Activated CD8-positive, alpha-beta T cell treated with anti-CD3 and anti-CD28 coated beads for 36 hours (primary cell): ENCODE measurements at regions not wholly inside any gene's neighbourhood (a gene's known extent, or its start where the extent isn't known, plus 50 kb on each side); places are given as distances from the start of the nearest gene placed in this dataset.

ENCODE experiments used
- ATAC-seq: fragments of 200-7000 bp; cut with Tn5 transposase; one replicate; pipeline ENCODE4 v1.10.0; 2021; ENCODE audit warnings: mild to moderate bottlenecking, moderate library complexity
- CTCF ChIA-PET: fragments of 350-600 bp; sonication (Branson Sonifier 250); formaldehyde crosslinking; loops from one replicate; lab custom pipeline; 2021; ENCODE audit warnings: antibody characterized with exemption; lab: Charles Lee
- POLR2A ChIA-PET: fragments of 350-600 bp; sonication (Branson Sonifier 250); formaldehyde crosslinking; loops from one replicate; lab custom pipeline; 2021; ENCODE audit warnings: antibody characterized with exemption; lab: Charles Lee
- DNase-seq: peaks from one replicate; pipeline ENCODE4 v3.0.0-alpha.2; 2020
- H3K27ac Mint-ChIP-seq: one replicate; pipeline ENCODE4 v1.8.0; 2021; ENCODE audit warnings: mild to moderate bottlenecking, mixed read lengths
- H3K27me3 Mint-ChIP-seq: one replicate; pipeline ENCODE4 v1.8.0; 2021; ENCODE audit warnings: mixed read lengths
- H3K36me3 Mint-ChIP-seq: one replicate; pipeline ENCODE4 v1.8.0; 2021; ENCODE audit warnings: low read depth, mixed read lengths
- H3K4me1 Mint-ChIP-seq: one replicate; pipeline ENCODE4 v1.8.0; 2021; ENCODE audit warnings: low read depth, mixed read lengths
- H3K4me3 Mint-ChIP-seq: one replicate; pipeline ENCODE4 v1.8.0; 2021; ENCODE audit warnings: mild to moderate bottlenecking, moderate library complexity, mixed read lengths
- H3K9me3 Mint-ChIP-seq: one replicate; pipeline ENCODE4 v1.8.0; 2021; ENCODE audit warnings: mixed read lengths
- intact Hi-C: fragments of 100-400 bp; cut with micrococcal nuclease; formaldehyde crosslinking; loops from one replicate; pipeline ENCODE4 v1.10.0; 2022
- TF ChIP-seq, protein P1 (sequence below): fragments of 200-600 bp; IDR thresholded peaks from one replicate; pipeline ENCODE4 v1.8.0; 2022; ENCODE audit warnings: antibody characterized with exemption, mild to moderate bottlenecking

DNA sequence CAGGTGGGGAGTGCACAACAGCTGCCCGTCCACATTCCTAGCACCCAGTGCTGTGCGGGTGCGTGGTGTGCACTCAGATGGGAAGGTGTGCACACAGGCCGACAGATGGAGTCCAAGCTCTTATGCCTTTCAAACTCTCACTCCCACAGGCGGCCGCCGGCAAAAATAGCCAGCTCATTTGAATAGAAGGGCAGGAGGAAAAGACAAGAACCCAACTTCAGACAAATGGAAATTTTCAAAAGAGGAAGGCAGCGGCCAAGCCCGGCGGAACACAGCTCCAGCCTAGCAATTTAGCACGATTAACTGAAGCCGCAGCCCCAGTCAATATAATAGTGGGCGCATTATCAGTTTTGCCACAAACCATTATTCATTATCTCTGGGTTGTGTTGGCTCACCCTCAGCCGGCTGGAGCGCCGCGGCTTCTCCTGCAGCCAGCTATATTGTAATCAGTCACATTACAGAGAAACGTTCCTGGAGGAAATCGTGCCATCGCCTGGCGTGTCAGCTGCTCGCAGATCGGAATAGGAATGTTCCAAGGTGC is 103.9 kb upstream of the SEC14L1 start:
- ATAC-seq (no peak), DNase-seq (no peak)
- peaks cover 2% of the 10 kb centered on the region for H3K9me3 Mint-ChIP-seq
- H3K36me3 Mint-ChIP-seq = no peaks in the 10 kb centered on the region
- H3K27ac Mint-ChIP-seq = no peak overlapping the region
- intact Hi-C loops = no loop called here
- POLR2A ChIA-PET = interaction anchor here (1.0 kb wide), 1 partner anchor 12 kb away, joined by 3 read pairs; no protein-coding TSS in a partner anchor
- CTCF ChIA-PET = interaction anchor here (1.0 to 1.4 kb wide), 3 partner anchors 19 to 30 kb away, joined by 5 to 6 read pairs (median 6); no protein-coding TSS in a partner anchor
- TF ChIP-seq, protein P1, sequence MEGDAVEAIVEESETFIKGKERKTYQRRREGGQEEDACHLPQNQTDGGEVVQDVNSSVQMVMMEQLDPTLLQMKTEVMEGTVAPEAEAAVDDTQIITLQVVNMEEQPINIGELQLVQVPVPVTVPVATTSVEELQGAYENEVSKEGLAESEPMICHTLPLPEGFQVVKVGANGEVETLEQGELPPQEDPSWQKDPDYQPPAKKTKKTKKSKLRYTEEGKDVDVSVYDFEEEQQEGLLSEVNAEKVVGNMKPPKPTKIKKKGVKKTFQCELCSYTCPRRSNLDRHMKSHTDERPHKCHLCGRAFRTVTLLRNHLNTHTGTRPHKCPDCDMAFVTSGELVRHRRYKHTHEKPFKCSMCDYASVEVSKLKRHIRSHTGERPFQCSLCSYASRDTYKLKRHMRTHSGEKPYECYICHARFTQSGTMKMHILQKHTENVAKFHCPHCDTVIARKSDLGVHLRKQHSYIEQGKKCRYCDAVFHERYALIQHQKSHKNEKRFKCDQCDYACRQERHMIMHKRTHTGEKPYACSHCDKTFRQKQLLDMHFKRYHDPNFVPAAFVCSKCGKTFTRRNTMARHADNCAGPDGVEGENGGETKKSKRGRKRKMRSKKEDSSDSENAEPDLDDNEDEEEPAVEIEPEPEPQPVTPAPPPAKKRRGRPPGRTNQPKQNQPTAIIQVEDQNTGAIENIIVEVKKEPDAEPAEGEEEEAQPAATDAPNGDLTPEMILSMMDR = no peak
- H3K4me3 Mint-ChIP-seq = no peak overlapping the region
- H3K27me3 Mint-ChIP-seq = peaks cover 15% of the 10 kb centered on the region
- H3K4me1 Mint-ChIP-seq = no peaks in the 10 kb centered on the region

DNA sequence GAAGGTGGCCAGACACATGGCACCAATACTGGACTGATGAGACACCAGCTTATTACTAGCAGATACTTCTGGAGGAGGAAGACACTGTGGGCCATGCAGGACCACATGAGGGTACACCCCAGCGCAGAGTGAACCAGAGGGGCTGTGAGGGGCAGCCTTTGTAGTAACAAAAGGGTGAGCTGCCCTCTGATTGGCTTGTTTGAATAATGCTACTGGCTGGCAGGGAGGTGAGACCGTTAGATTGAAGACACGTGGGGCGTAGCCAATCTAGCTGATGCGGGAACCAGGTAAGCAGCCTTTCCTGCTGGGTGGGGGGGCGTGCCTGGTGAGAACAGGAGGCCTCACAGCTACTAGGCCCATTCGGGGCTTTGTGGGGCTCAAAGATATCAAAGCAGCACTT is 102.8 kb upstream of the SEC14L1 start:
- CTCF ChIA-PET = interaction anchor here (1.2 to 1.7 kb wide), 3 partner anchors 19 to 29 kb away, joined by 5 to 7 read pairs (median 6); no protein-coding TSS in a partner anchor
- Mint-ChIP-seq H3K4me3 (no peak overlapping the region), H3K9me3 (no peaks in the 10 kb centered on the region), H3K27ac (no peak overlapping the region), H3K4me1 (no peaks in the 10 kb centered on the region), H3K27me3 (peaks cover 15% of the 10 kb centered on the region), H3K36me3 (no peaks in the 10 kb centered on the region)
- ATAC-seq (no peak), DNase-seq (no peak)
- POLR2A ChIA-PET = no interaction called here
- intact Hi-C loops = no loop called here
- TF ChIP-seq, protein P1 = no peak

DNA sequence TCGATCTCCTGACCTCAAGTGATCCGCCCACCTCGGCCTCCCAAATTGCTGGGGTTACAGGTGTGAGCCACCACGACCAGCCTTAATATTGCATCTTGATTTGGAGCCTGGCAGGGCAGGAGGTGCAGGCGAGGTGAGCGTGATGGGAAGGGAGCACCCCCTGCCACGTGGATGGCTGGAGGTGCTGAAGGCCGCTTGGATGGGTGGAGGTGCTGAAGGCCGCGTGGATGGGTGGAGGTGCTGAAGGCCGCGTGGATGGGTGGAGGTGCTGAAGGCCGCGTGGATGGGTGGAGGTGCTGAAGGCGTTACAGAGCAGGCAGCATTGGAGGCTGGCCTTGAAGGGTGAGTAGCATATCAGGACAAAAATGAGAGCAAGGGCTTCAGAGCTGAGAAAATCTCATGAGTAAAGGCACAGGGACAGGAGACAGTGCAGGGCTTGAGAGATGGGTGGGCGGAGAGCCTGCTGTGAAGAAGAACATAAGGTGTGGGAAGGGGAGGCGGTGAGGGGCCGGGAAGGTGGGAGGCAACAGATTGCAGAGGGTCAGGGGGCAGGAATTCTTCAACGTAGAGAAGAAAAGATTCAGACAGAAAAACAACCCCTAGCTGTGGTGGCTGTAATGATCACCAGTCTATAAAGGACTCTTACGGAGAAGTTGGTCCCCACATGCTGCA is 101.7 kb upstream of the SEC14L1 start:
- TF ChIP-seq, protein P1 = no peak
- ChIA-PET CTCF (interaction anchor here (1.7 kb wide), 1 partner anchor 18 kb away, joined by 7 read pairs; no protein-coding TSS in a partner anchor), POLR2A (no interaction called here)
- Mint-ChIP-seq H3K4me1 (no peaks in the 10 kb centered on the region), H3K9me3 (no peaks in the 10 kb centered on the region), H3K36me3 (no peaks in the 10 kb centered on the region), H3K27ac (no peak overlapping the region), H3K4me3 (no peak overlapping the region), H3K27me3 (peaks cover 15% of the 10 kb centered on the region)
- ATAC-seq (no peak), DNase-seq (no peak)
- intact Hi-C loops = no loop called here

DNA sequence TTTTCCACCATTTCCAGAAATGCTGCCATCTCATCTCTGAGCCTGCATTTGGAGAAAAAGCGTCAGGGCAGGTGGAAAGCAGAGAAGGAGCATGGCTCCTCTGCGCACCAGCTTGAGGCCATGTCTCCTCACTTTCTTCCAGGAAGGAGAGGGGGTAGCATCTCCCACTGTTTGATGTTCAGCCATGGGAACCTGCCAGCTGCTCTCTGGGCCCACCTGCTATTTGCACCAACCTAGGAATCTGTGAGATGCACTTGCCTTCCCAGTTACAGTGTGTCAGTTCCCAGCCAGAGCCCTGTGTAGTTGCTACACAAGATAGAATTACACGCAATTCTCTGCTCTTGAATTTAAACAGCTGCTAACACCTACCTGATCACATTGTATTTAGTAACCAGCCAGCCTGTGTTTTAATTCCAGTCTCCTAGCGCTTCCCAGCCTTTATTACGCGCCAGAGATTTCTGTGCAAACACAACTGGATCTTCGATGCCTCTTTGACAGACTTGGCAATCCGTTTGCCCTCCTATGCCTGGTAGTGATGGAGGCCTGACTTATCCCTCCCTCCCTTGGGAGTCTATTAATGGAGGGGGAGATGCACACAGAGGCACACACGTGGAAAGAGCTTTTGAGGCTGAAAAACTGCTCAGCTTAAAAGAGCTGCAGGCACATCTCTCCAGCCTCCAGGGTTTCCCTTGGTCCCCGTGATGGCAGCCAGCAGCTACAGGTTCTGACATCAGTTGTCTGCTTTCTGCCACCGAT is 98.1 kb upstream of the SEC14L1 start:
- POLR2A ChIA-PET = interaction anchor here (0.6 kb wide), 1 partner anchor 28 kb away, joined by 4 read pairs; no protein-coding TSS in a partner anchor
- CTCF ChIA-PET = interaction anchor here (0.6 to 1.4 kb wide), 4 partner anchors 14 to 226 kb away, joined by 3 read pairs; partner anchors contain the start of gene MGAT5B
- no peak for ATAC-seq
- TF ChIP-seq, protein P1 = no peak
- Mint-ChIP-seq H3K4me3 (no peak overlapping the region), H3K9me3 (no peaks in the 10 kb centered on the region), H3K27ac (no peak overlapping the region), H3K36me3 (no peaks in the 10 kb centered on the region), H3K4me1 (no peaks in the 10 kb centered on the region), H3K27me3 (peaks cover 2% of the 10 kb centered on the region)
- no peak for DNase-seq
- intact Hi-C loops = no loop called here
